ENCODE measurements at regions not wholly inside any gene's neighbourhood (a gene's known extent, or its start where the extent isn't known, plus 50 kb on each side); places are given as distances from the start of the nearest gene placed in this dataset.

DNA sequence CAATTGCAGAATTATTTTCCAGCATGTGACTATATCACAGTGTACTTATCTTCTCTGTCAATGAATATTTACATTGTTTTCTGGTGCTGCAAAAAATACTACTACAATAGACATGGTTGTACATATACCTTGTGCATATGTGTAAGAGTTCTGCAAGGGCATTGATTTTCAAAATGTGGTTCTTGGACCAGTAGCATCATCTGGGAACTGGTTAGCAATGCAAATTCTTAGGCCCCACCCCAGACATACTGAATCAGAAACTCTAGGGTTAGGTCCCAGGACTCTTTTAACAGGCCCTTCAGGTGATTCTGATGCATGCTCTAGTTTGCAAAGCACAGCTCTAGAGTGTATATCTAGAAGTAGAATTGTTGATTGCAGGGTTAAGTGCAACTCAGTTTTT, 292.3 kb downstream of the ZNF621 start:
- DNase-seq (ENCODE audit: low read depth) = no peak

DNA sequence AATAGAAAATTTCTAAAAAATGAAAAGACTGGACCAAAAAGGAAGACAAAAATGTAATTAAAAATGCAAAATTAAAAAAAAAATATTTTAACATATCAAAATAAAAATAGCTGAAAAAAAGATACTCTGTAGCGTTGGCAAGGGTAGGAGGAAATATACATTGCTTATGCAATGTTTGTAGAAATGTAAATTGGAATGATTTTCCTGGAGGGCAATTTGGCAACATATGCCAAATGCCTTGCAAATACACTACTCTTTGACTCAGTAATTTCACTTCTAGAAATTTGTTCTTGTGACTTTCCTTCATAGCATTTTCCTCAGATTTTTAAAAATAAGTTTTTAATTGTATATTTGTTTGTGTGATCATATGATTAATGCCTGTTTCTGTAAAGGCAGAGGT, 296.6 kb downstream of the ZNF621 start:
- no peak for DNase-seq (ENCODE audit: low read depth)

DNA sequence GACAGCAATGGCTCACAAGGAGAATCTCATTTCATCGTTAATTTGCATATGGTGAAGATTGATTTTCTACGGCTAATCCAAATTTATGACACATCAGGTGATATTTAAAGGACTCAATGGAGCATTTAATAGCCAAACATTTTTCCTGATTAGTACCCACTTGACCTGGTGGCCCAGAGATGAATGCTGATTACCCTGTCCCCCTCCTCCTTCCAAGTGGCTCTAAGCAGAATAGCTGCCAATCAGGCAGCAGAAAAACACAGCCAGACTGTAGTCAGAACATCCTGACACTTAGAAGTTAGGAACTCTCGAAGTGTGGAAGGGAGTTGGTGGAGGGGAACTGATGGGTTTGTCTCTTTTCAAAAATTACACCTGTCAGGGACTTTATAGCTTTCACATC, 302.5 kb downstream of the ZNF621 start:
- DNase-seq (ENCODE audit: low read depth) = no peak

DNA sequence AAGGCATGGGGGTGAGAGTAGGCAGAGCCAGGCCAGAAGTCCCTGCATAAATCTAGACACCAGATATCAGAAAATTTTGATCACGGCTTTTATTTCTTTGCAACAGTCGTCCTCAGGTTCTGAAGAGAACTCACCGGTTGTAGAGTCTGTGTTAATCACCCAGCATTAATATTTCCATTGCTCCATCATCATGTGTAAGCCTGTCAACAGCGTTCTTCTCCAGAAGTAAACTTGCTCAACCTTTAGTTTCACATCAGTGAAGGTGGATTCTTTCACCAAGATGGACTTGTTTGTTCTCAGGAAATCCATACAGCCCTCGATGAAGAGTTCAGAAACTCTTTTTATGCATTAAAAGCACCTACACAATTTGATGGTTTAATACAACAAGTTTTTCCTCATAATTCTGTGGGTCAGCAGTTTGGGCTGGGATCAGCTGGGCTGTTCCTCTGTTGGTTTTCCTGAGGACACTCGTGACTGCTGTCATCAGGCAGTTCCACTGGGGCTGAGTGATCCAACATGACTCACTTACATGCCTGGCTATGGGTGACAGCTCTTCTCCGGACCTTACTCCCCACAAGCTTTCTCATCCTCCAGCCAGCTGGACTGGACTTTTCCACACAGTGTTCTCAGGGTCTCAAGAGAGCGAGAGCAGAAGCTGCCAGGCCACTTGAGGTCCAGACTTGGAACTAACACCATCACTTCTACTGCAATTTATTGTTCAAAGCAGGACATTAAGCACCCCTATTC, 303.4 kb downstream of the ZNF621 start:
- DNase-seq (ENCODE audit: low read depth) = no peak

DNA sequence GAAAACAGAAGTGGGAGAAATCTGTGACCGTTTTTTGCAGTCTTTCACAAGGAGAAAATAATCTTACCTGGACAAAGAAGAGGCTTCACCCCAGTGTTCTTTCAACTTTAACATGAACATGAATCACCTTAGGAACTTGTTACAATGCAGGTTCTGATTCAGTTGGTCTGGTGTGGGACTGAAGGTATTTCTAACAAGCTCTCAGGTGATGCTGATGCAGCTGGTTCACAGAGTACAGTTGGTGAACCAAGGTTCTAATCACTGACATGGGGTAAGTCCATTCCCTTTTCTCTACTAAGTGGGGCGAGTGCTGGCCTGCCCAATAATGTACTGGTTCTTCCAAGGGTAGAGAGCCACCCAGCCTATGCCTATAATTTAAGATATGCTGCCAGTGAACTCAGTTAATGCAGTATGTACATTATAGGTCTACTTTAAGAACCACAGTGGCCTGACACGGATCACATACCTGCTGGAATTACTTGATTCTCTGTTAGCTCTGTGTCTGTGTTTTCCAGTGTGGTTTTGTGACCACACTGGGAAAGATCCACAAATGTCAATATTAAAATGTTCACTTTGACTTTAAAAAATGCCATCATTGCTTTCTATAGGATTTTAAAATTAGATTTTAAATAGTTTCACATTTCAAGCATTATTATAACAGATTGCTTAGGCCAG, 304.1 kb downstream of the ZNF621 start:
- DNase-seq (ENCODE audit: low read depth) = no peak

DNA sequence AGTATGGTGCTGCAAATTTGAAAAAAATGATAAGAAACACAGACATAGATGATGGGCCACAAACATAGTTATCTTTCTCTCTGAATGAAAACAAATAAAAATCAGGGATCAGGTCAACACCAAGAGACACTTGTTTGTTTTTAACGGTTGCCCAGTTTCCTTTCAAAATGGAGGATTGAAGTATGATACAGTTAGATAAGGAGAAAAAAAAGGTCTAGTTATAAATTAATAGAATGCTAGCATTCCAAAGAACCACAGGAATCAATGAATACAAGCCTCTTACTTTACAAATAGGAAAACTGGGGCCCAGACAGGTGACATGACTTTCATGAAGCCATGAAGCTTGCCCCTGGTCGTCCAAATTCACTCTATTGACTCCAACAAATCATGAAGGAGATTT, 305.1 kb downstream of the ZNF621 start:
- no peak for DNase-seq (ENCODE audit: low read depth)

DNA sequence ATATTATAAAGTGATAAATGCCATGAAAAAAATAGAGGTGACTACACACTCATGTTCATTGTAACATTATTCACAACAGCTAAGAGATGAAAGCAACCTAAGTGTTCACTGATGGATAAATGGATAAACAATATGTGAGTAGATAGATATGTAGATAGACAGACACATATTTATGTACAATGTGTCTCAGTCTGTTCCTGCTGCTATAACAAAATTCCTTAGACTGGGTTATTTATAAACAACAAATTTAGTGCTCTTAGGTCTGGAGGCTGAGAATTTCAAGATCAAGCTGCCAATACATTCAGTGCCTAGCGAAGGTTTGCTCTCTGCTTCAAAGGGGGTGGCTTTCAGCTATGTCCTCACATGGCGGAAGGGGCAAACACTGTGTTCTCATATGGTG, 312.5 kb downstream of the ZNF621 start:
- DNase-seq (ENCODE audit: low read depth) = no peak

DNA sequence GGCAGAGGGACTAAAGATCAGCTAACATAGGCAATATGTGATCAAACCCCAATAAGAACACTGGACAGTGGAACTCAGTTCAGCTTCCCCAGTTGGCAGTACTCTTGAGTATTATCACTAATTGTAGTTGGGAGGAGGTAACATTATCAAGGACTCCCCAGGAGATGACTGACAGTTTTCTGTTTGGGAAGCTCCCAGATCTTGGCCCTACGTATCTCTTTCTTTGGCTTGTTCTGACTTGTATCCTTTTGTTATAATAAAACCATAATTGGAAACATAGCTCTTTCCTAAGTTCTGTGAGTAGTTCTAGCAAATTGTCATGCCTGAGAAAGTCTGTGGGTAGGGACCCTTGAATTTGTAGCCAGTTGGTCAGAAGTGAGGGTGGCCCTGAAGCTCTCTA, 316.4 kb downstream of the ZNF621 start:
- DNase-seq (ENCODE audit: low read depth) = no peak

DNA sequence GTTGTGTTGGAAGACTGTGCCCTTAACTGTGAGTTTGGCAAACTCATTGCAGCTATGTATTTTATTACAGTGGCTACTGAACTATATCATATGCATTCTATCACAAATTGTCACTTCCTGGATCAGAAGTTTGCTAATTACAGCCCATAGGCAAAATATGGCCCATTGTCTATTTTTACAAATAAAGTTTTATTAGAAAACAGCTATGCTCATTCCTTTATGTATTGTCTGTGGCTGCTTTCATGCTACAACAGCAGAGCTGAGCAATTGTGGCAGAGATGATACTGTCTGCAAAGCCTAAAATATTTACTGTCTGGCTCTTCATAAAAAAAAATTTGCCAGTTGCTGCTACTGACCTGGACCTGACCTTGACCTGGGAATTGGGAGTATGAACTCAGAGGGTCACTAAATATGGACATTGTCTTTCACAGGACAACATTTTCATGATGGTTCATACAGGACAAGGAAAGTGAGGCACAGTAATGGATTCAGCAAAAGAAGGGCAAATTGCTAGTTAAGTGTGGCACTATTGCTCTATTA, 316.9 kb downstream of the ZNF621 start:
- no peak for DNase-seq (ENCODE audit: low read depth)

DNA sequence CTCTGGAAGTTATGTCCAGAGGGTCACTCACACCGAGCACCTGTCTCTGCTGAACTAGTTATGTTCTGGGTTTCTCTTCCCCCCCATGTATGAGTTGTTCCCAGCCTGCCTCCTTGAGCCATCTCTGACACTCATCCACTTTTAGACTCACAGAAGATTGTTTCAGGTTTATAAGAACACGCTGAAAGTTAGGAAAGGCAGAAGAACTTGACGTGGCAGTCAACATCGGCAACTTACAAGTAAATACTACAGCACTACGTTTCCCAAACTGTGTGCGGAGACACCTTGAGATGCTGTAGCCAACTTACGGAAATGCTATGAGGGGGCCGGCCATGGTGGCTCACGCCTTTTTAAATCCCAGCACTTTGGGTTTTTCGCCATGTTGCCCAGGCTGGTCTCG, 318.0 kb downstream of the ZNF621 start:
- DNase-seq (ENCODE audit: low read depth) = no peak

DNA sequence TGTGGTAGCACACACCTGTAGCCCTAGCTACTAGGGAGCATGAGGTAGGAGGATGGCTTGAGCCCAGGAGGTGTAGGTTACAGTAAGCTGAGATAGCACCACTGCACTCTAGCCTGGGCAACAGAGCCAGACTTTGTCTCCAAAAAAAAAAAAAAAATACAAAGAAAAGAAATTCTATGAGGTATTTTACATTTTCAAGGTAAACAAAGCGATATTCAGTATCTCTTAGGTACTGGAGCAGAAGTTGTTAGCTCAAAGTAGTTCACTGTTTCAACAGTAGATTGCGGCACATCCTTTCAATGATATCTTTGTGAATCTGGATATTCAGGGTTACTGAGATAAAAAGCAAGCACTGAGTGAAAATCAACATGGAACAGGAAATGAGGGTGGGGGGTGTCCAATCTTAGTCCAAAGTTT, 318.5 kb downstream of the ZNF621 start:
- no peak for DNase-seq (ENCODE audit: low read depth)

DNA sequence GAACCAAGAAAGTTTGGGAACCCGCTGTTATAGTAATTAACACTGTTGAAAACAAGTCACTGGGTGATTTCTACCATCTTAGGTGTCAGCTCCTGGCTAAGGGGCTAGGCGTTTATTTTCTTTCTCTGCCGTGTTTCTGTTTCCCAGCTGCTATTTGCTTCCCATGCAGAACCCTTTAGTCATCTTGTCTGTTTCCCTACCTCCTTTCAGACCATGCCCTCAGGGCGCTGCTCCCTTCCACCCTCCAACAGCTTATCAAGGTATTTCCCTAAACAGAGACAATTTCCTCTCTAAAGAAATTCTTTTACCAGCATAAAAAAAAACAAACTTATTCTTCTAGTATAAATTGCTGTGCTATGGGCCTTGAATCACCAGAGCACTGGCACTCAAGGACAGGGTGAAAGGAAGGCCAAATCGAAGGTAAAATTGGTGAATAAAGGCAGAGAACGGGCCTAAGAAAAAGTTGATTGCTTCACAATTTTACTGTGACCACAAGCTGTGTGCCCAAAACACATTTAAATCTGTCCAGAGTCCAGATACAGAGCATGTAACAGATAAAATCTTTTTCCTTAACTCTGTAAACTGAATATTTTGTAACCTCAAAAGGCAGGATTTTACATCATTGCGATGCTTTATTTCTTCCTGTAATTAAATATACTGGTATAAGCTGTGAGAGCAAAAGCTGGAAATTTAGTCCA, 319.2 kb downstream of the ZNF621 start:
- no peak for DNase-seq (ENCODE audit: low read depth)

DNA sequence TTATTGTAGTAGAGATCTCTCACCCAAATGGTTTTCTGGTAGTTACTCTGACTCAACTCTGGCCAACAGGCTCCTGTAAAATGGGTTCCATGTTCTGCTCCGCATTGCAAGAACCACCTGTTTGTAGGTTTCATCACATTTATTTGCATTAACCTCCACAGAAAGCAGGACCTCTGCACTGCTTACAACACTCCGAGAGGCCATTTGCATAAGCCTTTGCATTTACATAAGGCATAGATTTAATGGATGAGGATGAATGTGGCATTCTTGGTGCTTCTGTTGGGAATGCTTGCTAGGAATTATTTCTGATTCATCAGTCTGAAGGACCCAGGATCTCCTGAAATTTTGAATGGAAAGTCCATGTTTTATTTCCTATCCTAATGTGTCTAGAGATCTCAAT, 320.1 kb downstream of the ZNF621 start:
- no peak for DNase-seq (ENCODE audit: low read depth)

DNA sequence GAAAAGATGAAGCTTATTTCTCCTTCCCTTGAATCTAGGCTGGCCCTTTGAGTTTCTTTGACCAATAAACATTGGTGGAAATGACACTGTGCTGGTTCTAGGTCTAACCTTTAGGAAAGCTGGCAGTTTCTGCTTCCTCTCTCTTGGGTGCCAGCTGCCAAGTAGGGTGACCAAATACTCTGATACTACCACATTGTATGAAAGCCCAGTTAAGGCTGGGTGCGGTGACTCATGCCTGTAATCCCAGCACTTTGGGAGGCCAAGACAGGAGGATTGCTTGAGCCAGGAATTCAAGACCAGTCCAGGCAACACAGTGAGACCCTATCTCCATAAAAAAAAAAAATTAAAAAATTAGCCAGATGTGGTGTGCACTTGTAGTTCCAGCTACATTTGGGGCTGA, 320.7 kb downstream of the ZNF621 start:
- no peak for DNase-seq (ENCODE audit: low read depth)

DNA sequence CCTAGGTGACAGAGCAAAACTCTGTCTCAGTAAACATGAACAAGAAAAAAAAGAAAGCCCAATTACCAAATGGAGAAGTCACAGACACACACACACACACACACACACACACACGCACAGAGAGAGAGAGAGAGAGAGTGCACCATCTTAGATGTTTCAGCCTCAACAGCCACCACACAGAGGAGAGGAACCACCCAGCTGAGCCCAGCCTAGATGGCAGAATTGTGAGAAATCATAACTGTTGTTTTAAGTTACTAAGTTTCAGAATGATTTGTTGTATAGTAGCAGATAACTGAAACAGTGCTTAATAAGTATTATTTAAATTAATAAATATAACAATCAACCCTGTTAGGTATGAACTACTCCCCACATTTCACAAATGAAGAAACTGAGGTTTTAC, 321.2 kb downstream of the ZNF621 start:
- DNase-seq (ENCODE audit: low read depth) = no peak

DNA sequence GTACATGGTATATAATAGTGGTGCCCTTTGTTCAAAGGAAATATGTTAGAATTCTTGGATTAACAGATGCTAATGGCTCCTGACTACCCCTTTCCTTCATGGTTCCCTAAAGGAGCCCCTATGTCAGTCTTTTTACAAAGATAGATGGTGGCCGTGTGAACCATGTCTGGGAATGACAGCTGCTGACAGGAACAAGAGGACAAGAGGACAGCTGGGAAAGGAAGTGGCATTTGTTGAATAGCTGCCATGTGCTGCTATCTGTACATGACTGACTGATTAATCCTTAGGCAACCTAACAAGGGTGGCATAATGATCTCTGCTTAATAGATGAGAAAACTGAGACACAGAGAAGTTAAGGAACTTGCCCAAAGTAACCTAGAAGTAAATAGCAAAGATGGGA, 321.7 kb downstream of the ZNF621 start:
- no peak for DNase-seq (ENCODE audit: low read depth)

DNA sequence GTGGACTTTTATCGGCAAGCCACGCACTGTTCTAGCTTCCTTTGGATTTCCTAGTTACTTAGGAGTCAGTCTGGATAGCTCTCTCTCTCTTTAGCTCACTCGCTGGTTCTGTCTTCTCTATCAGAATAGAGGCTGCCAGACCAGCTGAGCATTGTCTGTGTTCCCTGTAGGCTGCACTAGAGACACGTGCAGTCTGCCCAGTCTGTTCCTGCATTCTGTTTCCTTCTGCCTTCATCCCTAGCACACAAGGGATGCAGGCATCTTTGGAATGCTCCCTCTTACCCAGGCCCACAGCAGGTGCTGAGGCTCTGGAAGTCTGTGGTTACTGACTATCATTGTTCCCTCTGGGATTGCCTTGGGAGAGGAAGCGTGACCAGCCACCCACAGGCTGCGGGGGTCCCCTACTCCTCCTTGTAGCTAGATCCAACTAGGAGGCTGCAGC, 322.8 kb downstream of the ZNF621 start:
- no peak for DNase-seq (ENCODE audit: low read depth)

DNA sequence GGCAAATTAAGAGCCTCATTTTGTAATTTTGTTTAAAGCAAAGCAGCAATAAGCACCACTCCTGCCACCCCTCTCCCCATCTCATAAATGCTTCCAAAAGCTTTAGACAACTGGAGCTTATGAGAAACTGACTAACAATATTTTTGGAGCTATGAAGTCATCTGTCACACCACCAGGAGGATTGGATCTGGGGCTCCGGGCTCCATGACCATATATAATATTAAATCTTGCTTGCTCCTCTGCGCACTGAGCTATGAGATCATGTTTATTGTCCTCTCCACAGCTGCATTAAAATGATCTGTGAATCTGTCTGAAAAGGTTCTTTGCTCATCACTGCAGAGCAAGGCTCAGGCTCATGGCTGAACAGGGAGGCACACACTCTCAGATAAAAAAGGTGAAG, 323.7 kb downstream of the ZNF621 start:
- DNase-seq (ENCODE audit: low read depth) = no peak

DNA sequence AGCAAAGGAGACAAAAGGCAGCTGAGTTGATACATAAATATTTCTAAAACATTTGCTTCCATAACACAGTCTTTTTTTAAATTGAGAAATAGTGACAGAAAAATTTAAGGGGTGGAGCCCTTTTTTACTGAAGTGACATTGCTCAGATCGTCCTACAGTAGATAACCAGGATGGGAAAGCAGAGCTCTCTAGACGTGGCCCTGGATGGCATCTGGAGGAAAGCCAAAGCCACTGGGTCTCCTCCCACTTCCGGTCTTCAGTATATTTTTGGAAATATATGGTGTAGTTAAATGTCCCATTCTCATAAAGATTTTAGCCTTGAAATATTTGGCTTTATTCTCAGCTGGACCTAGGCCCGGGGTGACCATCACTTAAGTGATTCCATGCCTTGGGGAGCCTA, 326.1 kb downstream of the ZNF621 start:
- no peak for DNase-seq (ENCODE audit: low read depth)

DNA sequence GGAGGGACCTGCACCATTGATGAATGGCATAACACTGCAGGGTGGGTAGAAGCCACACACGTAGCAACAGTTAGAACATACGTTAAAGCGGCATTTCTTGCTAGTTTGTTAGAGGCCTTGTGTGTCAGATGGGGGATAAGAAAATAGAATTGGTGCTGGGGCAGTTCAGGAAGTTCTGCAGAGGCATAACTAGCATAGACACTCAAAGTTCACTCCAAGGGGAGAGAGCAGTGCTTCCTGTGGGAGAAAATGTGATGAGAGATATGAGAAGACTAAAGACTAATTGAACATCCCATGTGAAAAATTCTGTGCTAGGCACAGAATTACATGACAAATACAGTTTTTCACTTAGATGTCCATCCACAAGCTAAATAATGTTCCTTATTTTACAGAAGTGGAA, 327.1 kb downstream of the ZNF621 start:
- no peak for DNase-seq (ENCODE audit: low read depth)

DNA sequence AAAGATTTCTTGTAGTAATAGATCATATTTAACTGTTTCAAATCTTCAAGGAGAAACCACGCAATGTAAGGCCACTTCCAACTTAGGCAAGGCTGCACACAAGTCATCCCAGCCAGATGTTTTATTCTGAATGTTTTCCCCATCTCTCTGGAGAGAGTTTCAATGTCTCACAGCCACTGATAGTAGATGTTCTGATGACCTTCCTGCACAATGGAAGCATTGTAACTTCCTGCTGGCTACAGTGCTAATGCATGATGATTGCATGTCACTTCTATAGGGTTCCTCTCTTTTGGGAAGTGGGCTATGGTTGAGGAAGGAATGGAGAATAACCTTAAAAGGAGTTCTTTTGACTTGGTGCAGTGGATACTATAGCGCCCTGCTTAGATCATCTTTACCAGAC, 328.0 kb downstream of the ZNF621 start:
- DNase-seq (ENCODE audit: low read depth) = no peak

DNA sequence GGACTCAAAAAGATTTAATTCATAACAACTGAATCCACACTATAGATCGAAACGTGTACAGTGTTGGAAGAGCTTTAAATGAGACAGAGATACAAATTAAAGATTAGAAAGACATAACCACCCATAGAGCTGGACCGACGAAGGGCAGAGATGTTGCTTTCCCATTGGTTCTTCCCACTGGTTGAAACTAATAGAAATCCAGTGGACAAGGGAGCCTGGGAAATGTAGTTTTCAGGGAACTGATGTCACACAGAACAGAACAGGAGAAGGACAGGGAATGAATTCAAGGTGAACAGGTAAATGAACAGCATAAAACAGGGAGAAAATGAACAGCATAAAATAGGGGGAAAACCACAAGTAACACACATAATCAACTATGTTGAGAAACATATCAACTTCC, 328.7 kb downstream of the ZNF621 start:
- DNase-seq (ENCODE audit: low read depth) = no peak

DNA sequence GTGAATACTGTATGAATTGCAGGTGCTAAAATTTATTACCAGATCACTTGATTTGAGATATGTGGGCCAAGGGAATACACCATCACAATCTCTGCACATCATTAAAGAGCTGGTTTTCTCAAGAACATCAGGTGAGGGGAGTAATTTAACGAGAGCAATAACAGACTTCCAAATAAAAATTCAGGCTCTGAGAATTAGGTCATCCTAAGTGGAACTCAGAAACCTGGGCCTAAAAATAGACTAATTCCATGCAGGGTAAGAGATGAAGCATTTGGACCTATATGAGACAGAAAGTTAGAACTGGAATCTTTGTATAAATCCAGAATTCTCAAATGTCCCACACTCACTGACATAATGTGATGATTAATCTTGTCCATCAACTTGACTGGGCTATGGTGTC, 331.1 kb downstream of the ZNF621 start:
- no peak for DNase-seq (ENCODE audit: low read depth)
